Smooth muscle cell (in vitro differentiated cells): ENCODE measurements at regions not wholly inside any gene's neighbourhood (a gene's known extent, or its start where the extent isn't known, plus 50 kb on each side); places are given as distances from the start of the nearest gene placed in this dataset.

Source experiments
- DNase-seq: peaks from one replicate; lab custom pipeline; 2025; ENCODE audit not compliant: unreplicated experiment; lab: John Stamatoyannopoulos, UW
- H2AFZ ChIP-seq: fragments of 200-600 bp; sonication (generic); 2 replicates; pipeline ENCODE4 v1.6.0; 2016; ENCODE audit warnings: antibody characterized with exemption, low read depth, mild to moderate bottlenecking
- H3F3A ChIP-seq: fragments of 200-600 bp; sonication (generic); 2 replicates; pipeline ENCODE4 v1.6.0; 2017; ENCODE audit warnings: antibody characterized with exemption, low read depth
- H3K27ac ChIP-seq: fragments of 200-600 bp; sonication (generic); 2 replicates; pipeline ENCODE4 v1.5.1; 2016; ENCODE audit warnings: low read depth, mild to moderate bottlenecking
- H3K27me3 ChIP-seq: fragments of 200-600 bp; sonication (generic); 2 replicates; pipeline ENCODE4 v1.6.1; 2016; ENCODE audit warnings: low read depth, mild to moderate bottlenecking
- H3K36me3 ChIP-seq: fragments of 200-600 bp; sonication (generic); 2 replicates; pipeline ENCODE4 v1.5.1; 2016; ENCODE audit warnings: low read depth
- H3K4me1 ChIP-seq: fragments of 200-600 bp; sonication (generic); 2 replicates; pipeline ENCODE4 v1.5.1; 2016; ENCODE audit warnings: low read depth
- H3K4me2 ChIP-seq: fragments of 200-600 bp; sonication (generic); 2 replicates; pipeline ENCODE4 v1.6.0; 2016; ENCODE audit warnings: mild to moderate bottlenecking
- H3K4me3 ChIP-seq: fragments of 200-600 bp; sonication (generic); 2 replicates; pipeline ENCODE4 v1.5.1; 2016; ENCODE audit warnings: mild to moderate bottlenecking
- H3K79me2 ChIP-seq: fragments of 200-600 bp; sonication (generic); 2 replicates; pipeline ENCODE4 v1.6.0; 2016; ENCODE audit warnings: low read depth, mild to moderate bottlenecking
- H3K9ac ChIP-seq: fragments of 200-600 bp; sonication (generic); 2 replicates; pipeline ENCODE4 v1.6.0; 2016; ENCODE audit warnings: low read depth
- H3K9me3 ChIP-seq: fragments of 200-600 bp; sonication (generic); replicated peaks from 2 replicates; pipeline ENCODE4 v1.5.1; 2016; ENCODE audit warnings: low read depth
- H4K20me1 ChIP-seq: fragments of 200-600 bp; sonication (generic); 2 replicates; pipeline ENCODE4 v1.6.0; 2016; ENCODE audit warnings: low read depth
- CTCF ChIP-seq: fragments of 200-600 bp; sonication (generic); IDR thresholded peaks from 2 replicates; pipeline ENCODE4 v1.5.1; 2017; ENCODE audit warnings: borderline replicate concordance, mild to moderate bottlenecking, antibody characterized with exemption; ENCODE audit not compliant: insufficient read depth, poor library complexity, severe bottlenecking
- WGBS: methylation state at CpG from one replicate; pipeline ENCODE4 v1.1.7; 2016; ENCODE audit warnings: low lambda C conversion rate; 5-methylcytosine and 5-hydroxymethylcytosine counted together

DNA sequence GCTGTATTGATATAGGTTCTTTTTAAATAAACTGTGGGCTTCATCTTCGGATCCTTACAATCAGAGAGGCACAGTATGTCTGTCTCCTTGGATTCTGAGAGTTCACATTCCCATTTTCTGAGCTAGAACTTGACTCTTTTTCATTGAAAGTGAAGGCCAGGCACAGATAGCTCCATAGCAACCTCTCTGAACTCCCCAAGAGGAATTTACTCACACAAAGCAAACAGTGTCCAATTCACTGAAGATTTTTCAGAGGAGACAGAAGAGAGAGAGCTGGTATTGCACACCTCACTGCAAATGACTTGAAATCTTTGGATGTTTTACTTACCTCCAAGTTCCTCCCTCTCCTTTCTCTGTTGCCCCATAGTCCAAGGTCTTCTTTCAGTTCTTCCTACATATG lies 130.9 kb upstream of the CASK start:
- WGBS = 47% methylated on average over 1 of the region's 1 CpG
- TF ChIP-seq CTCF = no peak

GRCh38 chrX:42050345-42050744 lies 127.0 kb upstream of the CASK start:
- Histone ChIP-seq H3F3A (no peaks in the 10 kb centered on the region), H2AFZ (no peak overlapping the region), H3K4me3 (no peak overlapping the region), H3K79me2 (no peaks in the 10 kb centered on the region), H3K9ac (no peak overlapping the region), H3K4me2 (no peak overlapping the region), H4K20me1 (no peaks in the 10 kb centered on the region), H3K36me3 (no peaks in the 10 kb centered on the region), H3K9me3 (no peaks in the 10 kb centered on the region), H3K4me1 (no peaks in the 10 kb centered on the region), H3K27ac (no peak overlapping the region), H3K27me3 (no peaks in the 10 kb centered on the region)
- WGBS = 82% methylated on average over 4 of the region's 4 CpGs
- no peak for TF ChIP-seq CTCF
- no peak for DNase-seq

More for the DNA sequence above, 130.9 kb upstream of the CASK start:
- no peak overlapping the region for H3K4me2 ChIP-seq
- no peaks in the 10 kb centered on the region for H3K9me3 ChIP-seq
- no peaks in the 10 kb centered on the region for H3K4me1 ChIP-seq
- H3K36me3 ChIP-seq = no peaks in the 10 kb centered on the region
- no peaks in the 10 kb centered on the region for H3F3A ChIP-seq
- no peaks in the 10 kb centered on the region for H4K20me1 ChIP-seq
- no peaks in the 10 kb centered on the region for H3K79me2 ChIP-seq
- no peak overlapping the region for H3K4me3 ChIP-seq
- no peak for DNase-seq
- no peak overlapping the region for H3K27ac ChIP-seq
- H2AFZ ChIP-seq = no peak overlapping the region
- H3K9ac ChIP-seq = no peak overlapping the region
- H3K27me3 ChIP-seq = no peaks in the 10 kb centered on the region

- WGBS = 75% methylated on average over 5 of the region's 5 CpGs
- Histone ChIP-seq H3K9me3 (no peaks in the 10 kb centered on the region), H3K27me3 (no peaks in the 10 kb centered on the region), H3K79me2 (no peaks in the 10 kb centered on the region), H3F3A (no peaks in the 10 kb centered on the region), H3K9ac (no peak overlapping the region), H3K27ac (no peak overlapping the region), H3K4me2 (no peak overlapping the region), H4K20me1 (no peaks in the 10 kb centered on the region), H3K36me3 (no peaks in the 10 kb centered on the region), H2AFZ (no peak overlapping the region), H3K4me3 (no peak overlapping the region), H3K4me1 (no peaks in the 10 kb centered on the region)
- no peak for DNase-seq
- TF ChIP-seq CTCF = no peak
Measured at GRCh38 chrX:42047886-42048285, 124.5 kb upstream of the CASK start.

GRCh38 chrX:42028109-42028508 lies 104.8 kb upstream of the CASK start:
- Histone ChIP-seq H3K9ac (no peak overlapping the region), H2AFZ (no peak overlapping the region), H3K27ac (no peak overlapping the region), H3K27me3 (no peaks in the 10 kb centered on the region), H3K9me3 (no peaks in the 10 kb centered on the region), H3K36me3 (no peaks in the 10 kb centered on the region), H3K4me2 (no peak overlapping the region), H3K4me1 (no peaks in the 10 kb centered on the region), H4K20me1 (no peaks in the 10 kb centered on the region), H3K79me2 (no peaks in the 10 kb centered on the region), H3F3A (no peaks in the 10 kb centered on the region), H3K4me3 (no peak overlapping the region)
- no peak for DNase-seq
- no peak for TF ChIP-seq CTCF
- 65% methylated on average over 2 of the region's 2 CpGs for WGBS
